GM13976 (cell line): ENCODE measurements at regions not wholly inside any gene's neighbourhood (a gene's known extent, or its start where the extent isn't known, plus 50 kb on each side); places are given as distances from the start of the nearest gene placed in this dataset.

Experiments
- DNase-seq: peaks from one replicate; pipeline ENCODE4 v3.0.0; 2012; ENCODE audit warnings: low spot score
- in situ Hi-C: fragments of 300-500 bp; cut with MboI; formaldehyde crosslinking; loops from one replicate; pipeline ENCODE4 v1.12.0; 2022; ENCODE audit warnings: low sequenced_read_pairs, mixed read lengths, inconsistent platforms; ENCODE audit not compliant: unreplicated experiment
- TF ChIP-seq, protein P1 (sequence below): IDR thresholded peaks from 2 replicates; pipeline ENCODE4 v1.5.1; 2012; ENCODE audit warnings: borderline replicate concordance, mild to moderate bottlenecking; ENCODE audit not compliant: insufficient read depth; ENCODE audit errors: extremely low read depth, missing control alignments, control extremely low read depth

DNA sequence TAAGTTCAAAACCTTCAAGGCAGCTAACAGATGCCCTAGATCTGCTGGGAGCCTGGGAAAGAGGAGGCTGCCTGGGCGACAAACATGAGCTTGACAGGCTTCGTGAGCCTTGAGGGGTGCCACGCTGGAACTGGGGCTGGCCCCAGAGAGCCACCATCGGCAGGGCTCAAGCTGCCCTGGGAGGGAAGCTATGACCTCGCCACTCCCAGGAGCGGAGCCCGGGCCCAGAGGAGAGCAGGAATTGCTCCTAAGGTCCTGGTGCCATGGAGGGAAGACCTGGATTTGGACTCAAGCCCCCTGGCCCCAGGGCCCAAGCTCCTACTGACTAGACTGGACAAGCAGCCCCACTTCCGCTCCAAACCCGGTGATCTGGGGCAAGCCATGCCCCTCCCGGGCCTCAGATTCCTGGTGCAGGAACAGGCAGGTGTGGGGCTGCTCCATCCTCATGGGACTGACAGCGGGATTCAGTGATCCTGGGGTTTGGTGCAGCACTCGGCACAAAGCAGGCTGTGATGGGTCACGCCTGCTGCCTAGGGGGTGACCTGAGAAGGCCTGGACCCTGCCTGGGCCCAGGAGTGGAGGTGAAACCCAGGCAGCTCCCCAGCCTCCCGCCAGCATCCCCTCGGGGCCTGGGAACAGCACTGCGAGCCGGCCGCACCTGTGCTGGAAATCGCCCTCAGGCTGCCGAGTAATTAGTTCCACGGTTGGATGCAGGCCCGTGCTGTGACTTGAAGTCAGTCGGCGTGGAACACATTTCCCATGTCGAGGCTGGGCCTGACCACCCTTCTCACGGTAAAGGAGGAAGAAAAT, 246.9 kb downstream of the NDUFA10 start:
- DNase-seq = no peak
- TF ChIP-seq, protein P1, sequence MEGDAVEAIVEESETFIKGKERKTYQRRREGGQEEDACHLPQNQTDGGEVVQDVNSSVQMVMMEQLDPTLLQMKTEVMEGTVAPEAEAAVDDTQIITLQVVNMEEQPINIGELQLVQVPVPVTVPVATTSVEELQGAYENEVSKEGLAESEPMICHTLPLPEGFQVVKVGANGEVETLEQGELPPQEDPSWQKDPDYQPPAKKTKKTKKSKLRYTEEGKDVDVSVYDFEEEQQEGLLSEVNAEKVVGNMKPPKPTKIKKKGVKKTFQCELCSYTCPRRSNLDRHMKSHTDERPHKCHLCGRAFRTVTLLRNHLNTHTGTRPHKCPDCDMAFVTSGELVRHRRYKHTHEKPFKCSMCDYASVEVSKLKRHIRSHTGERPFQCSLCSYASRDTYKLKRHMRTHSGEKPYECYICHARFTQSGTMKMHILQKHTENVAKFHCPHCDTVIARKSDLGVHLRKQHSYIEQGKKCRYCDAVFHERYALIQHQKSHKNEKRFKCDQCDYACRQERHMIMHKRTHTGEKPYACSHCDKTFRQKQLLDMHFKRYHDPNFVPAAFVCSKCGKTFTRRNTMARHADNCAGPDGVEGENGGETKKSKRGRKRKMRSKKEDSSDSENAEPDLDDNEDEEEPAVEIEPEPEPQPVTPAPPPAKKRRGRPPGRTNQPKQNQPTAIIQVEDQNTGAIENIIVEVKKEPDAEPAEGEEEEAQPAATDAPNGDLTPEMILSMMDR = no peak
- in situ Hi-C loops = no loop called here

DNA sequence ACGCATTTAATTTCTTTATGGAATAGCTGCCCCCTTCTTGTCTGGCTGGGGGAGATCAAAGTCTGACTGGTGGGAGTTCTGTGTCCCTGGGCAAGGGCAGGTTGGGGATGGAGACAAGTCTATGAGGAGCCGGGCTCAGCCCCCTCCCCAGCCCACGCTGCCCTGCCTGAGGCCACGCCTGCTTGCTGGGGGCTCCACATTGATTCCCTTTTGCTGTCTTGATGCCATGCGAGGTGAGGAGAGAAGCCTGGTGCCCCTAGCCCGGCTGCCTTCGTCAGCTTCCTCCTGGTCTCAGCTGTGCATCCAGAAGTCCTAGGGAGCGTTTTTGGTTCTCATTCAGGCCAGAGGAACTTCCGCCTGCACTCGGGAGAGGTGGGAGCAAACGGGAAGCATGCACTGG, 247.9 kb downstream of the NDUFA10 start:
- in situ Hi-C loops = no loop called here
- no peak for DNase-seq
- TF ChIP-seq, protein P1 = no peak

DNA sequence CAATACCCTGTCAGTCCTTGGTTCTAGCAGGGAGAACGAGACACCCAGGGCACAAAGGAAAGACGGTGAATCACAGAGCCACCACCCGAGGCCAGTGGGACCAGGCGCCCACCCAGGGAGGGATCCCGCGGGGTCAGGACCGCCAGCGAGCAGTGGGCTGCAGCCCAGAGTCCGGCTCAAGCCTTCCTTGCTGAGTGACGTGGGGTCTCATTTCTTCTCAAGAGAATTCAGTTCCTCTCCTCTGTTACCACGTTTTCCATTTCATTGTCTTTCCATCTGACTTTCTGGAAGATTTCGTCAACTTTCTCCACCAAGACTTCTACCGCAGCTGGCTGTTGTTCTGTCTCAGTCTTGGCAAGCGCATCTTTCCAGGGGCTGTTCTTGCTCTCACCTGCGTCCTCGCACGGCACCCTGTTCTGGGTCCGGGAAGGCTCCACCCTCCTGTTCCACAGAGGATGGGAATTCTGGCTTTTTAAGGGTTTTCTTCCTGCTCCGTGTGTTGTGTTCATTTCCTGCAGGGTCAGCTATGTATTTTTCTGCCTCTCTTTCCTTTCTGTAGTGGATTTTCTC, 248.6 kb downstream of the NDUFA10 start:
- no peak for DNase-seq
- TF ChIP-seq, protein P1 = no peak
- in situ Hi-C loops = no loop called here

DNA sequence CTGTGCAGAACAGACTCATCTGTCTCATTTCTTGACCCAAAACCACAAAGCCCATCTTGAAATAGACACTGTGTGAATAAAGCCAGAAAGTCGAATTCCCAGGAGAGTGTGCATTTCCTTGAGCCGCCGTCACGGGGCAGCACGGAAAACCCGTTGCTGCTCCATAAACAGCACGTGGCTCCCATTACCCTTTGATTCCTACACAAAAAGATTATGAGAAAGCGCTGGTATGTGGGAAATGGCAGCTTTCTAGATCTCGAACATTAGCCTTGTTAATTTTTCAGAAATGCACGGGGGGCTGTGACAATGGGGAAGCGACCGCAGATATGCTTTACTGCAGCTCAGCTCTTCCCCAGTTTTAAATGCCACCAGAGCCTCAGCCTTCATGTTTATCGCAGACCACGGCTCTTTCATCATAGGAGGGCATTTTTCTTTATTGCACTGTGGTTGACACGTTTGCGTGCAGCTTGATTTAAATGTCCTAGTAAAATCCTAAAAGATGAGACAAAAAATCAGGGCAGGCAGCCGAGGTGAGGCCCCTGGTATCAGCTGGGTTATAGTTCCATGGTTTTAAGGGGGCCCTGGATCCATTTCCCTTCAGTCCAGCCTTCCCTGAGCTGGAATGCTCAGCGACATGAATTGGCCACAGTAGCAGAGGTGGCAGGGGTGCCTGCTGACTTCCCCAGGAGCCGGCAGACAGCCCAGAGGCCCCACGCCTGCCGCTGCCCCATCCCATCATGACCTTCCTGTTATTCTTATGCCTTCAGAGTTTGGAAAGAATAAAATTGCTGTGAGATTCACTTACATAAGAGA, 249.3 kb downstream of the NDUFA10 start:
- in situ Hi-C loops = no loop called here
- TF ChIP-seq, protein P1 = no peak
- DNase-seq = no peak

DNA sequence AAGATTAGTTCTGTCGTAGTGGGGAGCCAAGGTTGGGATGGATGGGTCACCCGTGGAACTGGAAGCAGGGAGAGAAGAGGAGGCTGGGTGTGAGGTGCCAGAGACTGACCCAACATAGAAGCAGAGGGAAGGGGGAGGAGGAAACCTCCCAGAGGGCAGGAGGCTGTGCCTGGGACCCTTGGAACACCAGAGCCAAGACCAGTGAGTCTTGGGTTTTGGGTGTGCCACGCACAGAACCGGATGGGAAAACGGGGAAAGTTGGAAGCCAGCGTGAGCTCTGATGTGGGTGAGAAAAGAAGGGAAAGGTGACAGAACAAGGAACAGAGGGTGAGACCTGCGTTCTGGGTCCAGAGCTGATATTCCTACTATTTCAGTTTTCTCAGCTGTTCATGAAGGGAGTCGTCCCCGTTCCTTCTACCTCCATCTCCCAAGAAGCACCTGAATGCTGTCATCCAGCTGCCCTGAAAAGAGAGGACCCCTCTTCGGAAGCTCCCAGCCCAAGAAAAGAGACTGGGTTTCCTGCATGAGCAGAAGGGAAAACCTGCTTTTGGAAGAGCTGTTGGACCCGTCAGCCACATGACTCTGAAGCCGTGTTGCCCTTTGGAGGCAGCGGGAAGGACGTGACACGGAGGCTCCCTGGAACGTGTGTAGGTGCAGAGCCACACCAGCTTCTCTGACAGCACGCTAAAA, 250.1 kb downstream of the NDUFA10 start:
- DNase-seq = no peak
- in situ Hi-C loops = no loop called here
- TF ChIP-seq, protein P1 = no peak

DNA sequence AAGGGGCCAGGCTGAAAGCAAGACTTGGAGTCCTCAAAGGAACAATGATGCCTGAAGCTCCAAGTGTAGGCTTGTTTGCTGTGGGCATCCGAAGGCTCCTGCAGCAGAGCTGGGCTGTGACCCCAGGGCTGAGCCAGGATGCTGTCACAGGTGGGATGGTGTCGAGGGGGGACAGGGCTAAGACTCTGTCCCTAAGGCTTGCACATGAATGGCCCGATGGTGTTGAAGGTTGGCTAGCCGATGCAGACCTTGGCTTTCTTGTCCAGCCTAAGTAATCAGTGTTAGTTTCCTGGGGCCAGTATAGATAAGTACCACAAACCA, 251.0 kb downstream of the NDUFA10 start:
- in situ Hi-C loops = no loop called here
- TF ChIP-seq, protein P1 = no peak
- DNase-seq = no peak
